GM19467 (cell line): ENCODE measurements at regions not wholly inside any gene's neighbourhood (a gene's known extent, or its start where the extent isn't known, plus 50 kb on each side); places are given as distances from the start of the nearest gene placed in this dataset.
"Not testable (repeated sequence)": the region's sequence is repeated elsewhere in the genome, so short reads cannot be mapped to it uniquely, and the experiment has no call there.

Experiments used
- ATAC-seq: cut with Tn5 transposase; IDR thresholded peaks from one replicate; pipeline ENCODE4 v1.9.1; 2021; ENCODE audit warnings: mild to moderate bottlenecking, moderate library complexity; ENCODE audit not compliant: unreplicated experiment

- ATAC-seq: no peak
Measured at GRCh38 chr2:133624551-133624950, 56.3 kb upstream of the NCKAP5 start.

GRCh38 chr2:133627741-133628140 lies 59.5 kb upstream of the NCKAP5 start:
- ATAC-seq: no peak

GRCh38 chr2:133633309-133633708 lies 65.0 kb upstream of the NCKAP5 start:
- ATAC-seq: no peak

- ATAC-seq: no peak
Measured at GRCh38 chr2:133633881-133634409, 65.7 kb upstream of the NCKAP5 start.

DNA sequence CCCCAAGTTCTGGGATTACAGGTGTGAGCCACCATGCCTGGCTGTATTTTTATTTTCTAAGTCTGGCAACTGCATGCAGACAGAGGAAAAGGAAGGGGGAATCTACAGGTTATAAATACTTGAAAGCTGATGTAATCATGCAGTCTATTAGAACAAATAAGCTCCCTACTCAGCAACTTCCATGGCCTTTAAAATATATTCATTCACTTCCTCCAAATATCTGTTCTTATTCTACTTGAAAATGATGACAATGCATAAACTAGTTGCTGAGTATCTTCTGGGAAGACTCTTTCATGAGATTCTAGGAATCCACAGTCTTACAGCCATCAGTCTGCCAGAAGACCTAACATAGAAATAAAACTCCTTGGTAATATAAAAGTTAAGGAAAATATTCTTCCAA lies 66.9 kb upstream of the NCKAP5 start:
- ATAC-seq: no peak

- no peak for ATAC-seq
Measured at GRCh38 chr2:133636287-133636686, 68.0 kb upstream of the NCKAP5 start.

- no peak for ATAC-seq
Measured at GRCh38 chr2:133640103-133640502, 71.8 kb upstream of the NCKAP5 start.

GRCh38 chr2:133641497-133641896 lies 73.2 kb upstream of the NCKAP5 start:
- no peak for ATAC-seq

- ATAC-seq: no peak
Measured at GRCh38 chr2:133641942-133642725, 73.9 kb upstream of the NCKAP5 start.

- no peak for ATAC-seq
Measured at GRCh38 chr2:133642791-133643191, 74.5 kb upstream of the NCKAP5 start.

DNA sequence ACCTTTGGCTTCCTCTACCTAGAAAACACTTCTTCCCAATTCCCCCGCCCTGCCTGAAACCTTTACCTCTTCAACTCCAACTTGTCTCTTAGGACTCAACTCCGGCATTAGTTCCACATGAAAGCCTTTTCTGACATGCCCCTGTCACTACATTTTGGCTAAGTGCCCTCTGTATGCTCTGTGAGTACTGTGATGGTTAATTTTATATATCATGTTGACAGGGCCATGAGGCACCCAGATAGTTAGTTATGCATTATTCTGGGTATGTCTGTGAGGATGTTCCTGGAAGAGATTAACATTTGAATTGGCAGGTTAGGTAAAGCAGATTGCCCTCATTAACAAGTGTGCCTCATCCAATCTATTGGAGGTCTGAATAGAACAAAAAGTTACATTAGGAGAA lies 75.6 kb upstream of the NCKAP5 start:
- ATAC-seq: no peak

- no peak for ATAC-seq
Measured at GRCh38 chr2:133644846-133645245, 76.6 kb upstream of the NCKAP5 start.

DNA sequence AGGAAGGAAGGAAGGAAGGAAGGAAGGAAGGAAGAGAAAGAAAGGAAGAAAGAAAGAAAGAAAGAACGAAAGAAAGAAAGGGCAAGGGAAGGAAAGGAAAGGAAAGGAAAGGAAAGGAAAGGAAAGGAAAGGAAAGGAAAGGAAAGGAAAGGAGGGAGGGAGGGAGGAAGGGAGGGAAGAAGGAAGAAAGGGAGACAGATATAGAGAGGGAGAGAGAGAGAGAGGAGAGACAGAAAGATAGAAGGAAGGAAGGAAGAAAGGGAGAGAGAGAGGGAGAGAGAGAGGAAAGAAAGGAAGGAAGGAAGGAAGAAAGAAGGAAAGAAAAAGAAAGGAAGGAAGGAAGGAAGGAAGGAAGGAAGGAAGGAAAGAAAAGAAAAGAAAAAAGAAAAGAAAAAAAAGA lies 79.1 kb upstream of the NCKAP5 start:
- ATAC-seq: not testable (repeated sequence)

DNA sequence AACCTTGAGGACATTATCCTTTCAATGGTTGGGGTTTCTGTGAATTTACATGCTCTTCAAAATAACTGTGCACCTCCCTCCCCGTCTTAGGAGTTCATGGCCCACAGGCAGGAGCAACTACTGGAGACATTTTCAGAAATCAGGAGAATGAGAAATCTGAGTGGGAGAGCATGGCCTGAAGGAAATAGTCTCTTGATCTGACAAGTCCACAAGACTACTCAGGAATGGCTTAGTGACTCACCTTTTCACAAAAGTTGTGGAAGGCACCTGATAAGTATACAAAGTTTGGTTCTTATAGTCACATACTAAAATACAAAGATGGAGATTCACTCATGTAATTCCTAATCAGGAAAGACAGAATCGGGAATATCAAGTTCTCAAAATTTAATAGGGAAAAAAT lies 83.6 kb upstream of the NCKAP5 start:
- no peak for ATAC-seq

GRCh38 chr2:133652398-133652797 lies 84.1 kb upstream of the NCKAP5 start:
- no peak for ATAC-seq

- no peak for ATAC-seq
Measured at GRCh38 chr2:133653056-133653455, 84.8 kb upstream of the NCKAP5 start.

GRCh38 chr2:133654949-133655348 lies 86.7 kb upstream of the NCKAP5 start:
- no peak for ATAC-seq

- ATAC-seq: no peak
Measured at GRCh38 chr2:133655610-133656009, 87.3 kb upstream of the NCKAP5 start.

- ATAC-seq: no peak
Measured at GRCh38 chr2:133657591-133657990, 89.3 kb upstream of the NCKAP5 start.

DNA sequence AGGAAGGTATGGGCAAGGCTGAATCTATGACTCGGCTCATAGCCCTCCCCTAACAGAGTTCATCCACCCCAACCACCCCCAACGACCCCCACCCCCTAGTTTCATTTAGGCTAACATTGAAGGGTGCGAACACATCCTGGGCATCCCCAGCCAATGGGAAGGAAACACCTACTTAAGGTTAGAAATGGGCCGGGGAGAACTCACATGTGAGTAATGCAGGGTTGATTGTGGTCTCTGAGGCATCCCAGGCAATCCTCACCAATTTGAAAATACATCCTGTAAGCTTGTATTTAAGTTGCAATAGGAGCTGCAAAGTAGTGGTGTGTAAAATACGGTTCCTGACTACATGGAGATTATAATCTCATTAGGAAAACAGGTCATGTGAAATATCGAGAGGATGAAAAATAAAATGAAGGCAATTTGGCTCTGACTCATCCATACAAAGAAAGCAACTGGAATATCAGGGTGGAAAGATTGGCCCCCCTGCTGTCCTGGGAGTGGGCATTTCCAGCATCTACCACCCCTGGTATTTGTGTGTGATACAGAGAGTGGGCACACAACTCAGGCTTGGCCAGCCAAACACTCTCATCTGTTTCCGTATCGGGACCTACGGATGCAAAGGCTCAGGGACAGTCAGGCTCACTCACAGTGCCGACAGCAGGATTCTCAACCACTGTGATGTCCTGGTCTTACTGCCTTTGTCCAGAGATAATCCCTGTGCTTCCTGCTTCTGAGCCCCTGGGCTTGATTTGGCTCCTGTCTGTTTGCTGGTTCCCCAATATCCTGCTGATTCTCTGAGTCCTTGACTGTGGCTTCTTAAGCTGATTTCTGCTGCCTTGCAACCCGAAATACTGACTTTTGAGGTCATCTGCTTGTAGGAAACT lies 90.0 kb upstream of the NCKAP5 start:
- no peak for ATAC-seq

DNA sequence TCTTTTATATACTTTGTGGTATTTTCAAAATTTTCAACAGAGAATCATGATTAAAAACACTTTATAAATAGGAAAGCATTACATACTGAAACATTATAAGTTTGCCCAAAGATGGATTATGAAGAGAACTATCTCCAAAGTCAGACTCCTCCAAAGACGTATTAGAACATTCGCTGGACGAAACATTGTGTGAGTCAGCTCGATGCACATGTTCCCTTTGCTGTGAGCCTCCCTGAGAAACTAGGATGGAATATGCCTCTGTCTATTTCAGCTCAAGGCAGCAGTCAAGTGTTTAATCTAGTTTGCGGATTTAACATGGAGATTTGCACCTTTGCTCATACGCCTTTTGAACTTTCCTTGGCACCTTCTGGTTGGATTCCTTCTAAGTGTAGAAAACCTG lies 92.2 kb upstream of the NCKAP5 start:
- ATAC-seq: no peak

GRCh38 chr2:133661392-133661791 lies 93.1 kb upstream of the NCKAP5 start:
- ATAC-seq: no peak
